ENCODE measurements at regions not wholly inside any gene's neighbourhood (a gene's known extent, or its start where the extent isn't known, plus 50 kb on each side); places are given as distances from the start of the nearest gene placed in this dataset.

GRCh38 chr15:46410705-46411104, 775.9 kb downstream of the SQOR start:
- Histone ChIP-seq H3K79me2 (ENCODE audit: insufficient read depth, low read depth, low read length) (no peaks in the 10 kb centered on the region), H3K36me3 (ENCODE audit: insufficient read depth, low read length) (no peaks in the 10 kb centered on the region), H3K4me3 (ENCODE audit: low read depth, low read length, poor library complexity, severe bottlenecking) (no peak overlapping the region), H4K20me1 (ENCODE audit: insufficient read depth, low read length) (no peaks in the 10 kb centered on the region), H3K27ac (ENCODE audit: low read depth, low read length, poor library complexity, severe bottlenecking) (no peak overlapping the region), H3K9me3 (ENCODE audit: low read length) (no peaks in the 10 kb centered on the region), H3K4me2 (ENCODE audit: low read length) (no peak overlapping the region), H2AFZ (ENCODE audit: low read length) (no peak overlapping the region), H3K4me1 (ENCODE audit: insufficient read depth, low read length, poor library complexity, severe bottlenecking) (no peaks in the 10 kb centered on the region), H3K9me2 (ENCODE audit: insufficient read depth, low read length) (no peaks in the 10 kb centered on the region)
- POLR2A ChIA-PET = no interaction called here
- CTCF ChIA-PET (ENCODE audit: unreplicated experiment) = no interaction called here
- TF ChIP-seq EZH2phosphoT487 (IDR thresholded peaks at IDR 0.05; ENCODE audit: borderline replicate concordance, low read depth, low read length) (no peak), CTCF (conservative IDR thresholded peaks at IDR 0.05; ENCODE audit: low read length) (no peak)
- intact Hi-C loops (cut with micrococcal nuclease; ENCODE audit: unreplicated experiment) = no loop called here
- no peak for DNase-seq (ENCODE audit: low spot score)
- BruUV-seq (replicated peaks) = no TSS peak

DNA sequence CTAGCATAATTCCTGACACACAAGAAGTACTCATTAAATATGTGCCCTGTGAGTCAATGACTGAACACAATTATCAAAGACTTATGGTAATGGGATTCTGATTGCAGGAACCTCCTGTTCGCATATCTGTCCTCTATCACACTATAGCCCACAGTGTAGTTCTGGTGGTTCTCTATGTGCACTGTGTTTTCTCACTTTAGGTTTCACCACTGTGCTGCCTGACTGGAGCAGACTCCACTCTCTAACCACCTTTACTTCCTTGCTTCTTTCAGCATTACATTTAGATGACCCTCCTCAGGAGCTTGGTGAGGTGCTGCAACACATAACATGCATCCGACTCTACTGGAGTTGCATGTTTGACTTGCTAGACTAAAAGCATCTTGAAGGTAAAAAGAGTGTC, 777.1 kb downstream of the SQOR start:
- Histone ChIP-seq H3K9me2 (ENCODE audit: insufficient read depth, low read length) (no peaks in the 10 kb centered on the region), H3K4me1 (ENCODE audit: insufficient read depth, low read length, poor library complexity, severe bottlenecking) (no peaks in the 10 kb centered on the region), H3K4me3 (ENCODE audit: low read depth, low read length, poor library complexity, severe bottlenecking) (no peak overlapping the region), H3K9me3 (ENCODE audit: low read length) (no peaks in the 10 kb centered on the region), H3K4me2 (ENCODE audit: low read length) (no peak overlapping the region), H3K27ac (ENCODE audit: low read depth, low read length, poor library complexity, severe bottlenecking) (no peak overlapping the region), H3K79me2 (ENCODE audit: insufficient read depth, low read depth, low read length) (no peaks in the 10 kb centered on the region), H4K20me1 (ENCODE audit: insufficient read depth, low read length) (no peaks in the 10 kb centered on the region), H2AFZ (ENCODE audit: low read length) (no peak overlapping the region), H3K36me3 (ENCODE audit: insufficient read depth, low read length) (no peaks in the 10 kb centered on the region)
- ChIA-PET CTCF (ENCODE audit: unreplicated experiment) (no interaction called here), POLR2A (no interaction called here)
- BruUV-seq (replicated peaks) = no TSS peak
- DNase-seq (ENCODE audit: low spot score) = no peak
- TF ChIP-seq EZH2phosphoT487 (IDR thresholded peaks at IDR 0.05; ENCODE audit: borderline replicate concordance, low read depth, low read length) (no peak), CTCF (conservative IDR thresholded peaks at IDR 0.05; ENCODE audit: low read length) (no peak)
- intact Hi-C loops (cut with micrococcal nuclease; ENCODE audit: unreplicated experiment) = no loop called here

DNA sequence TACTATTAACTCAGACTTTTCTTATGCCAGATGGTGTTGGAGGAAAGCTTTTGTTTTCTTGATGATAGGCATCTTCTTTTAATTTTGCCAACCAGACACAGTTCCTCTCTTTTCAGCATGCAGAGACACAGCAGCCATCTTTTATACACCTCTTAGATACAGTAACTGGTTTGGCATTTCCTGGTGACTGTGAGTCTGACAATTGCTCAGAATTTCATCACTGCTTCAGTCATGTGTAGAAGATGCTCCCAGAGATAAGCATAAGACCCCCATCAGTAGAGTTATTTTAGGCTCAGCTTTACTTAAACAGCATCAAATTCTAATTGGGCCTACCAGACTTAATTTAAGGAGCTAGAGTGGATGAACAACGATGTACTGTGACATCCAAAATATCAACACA, 779.0 kb downstream of the SQOR start:
- Histone ChIP-seq H3K9me3 (ENCODE audit: low read length) (no peaks in the 10 kb centered on the region), H3K9me2 (ENCODE audit: insufficient read depth, low read length) (no peaks in the 10 kb centered on the region), H3K36me3 (ENCODE audit: insufficient read depth, low read length) (no peaks in the 10 kb centered on the region), H3K4me3 (ENCODE audit: low read depth, low read length, poor library complexity, severe bottlenecking) (no peak overlapping the region), H2AFZ (ENCODE audit: low read length) (no peak overlapping the region), H3K4me2 (ENCODE audit: low read length) (no peak overlapping the region), H3K79me2 (ENCODE audit: insufficient read depth, low read depth, low read length) (no peaks in the 10 kb centered on the region), H3K4me1 (ENCODE audit: insufficient read depth, low read length, poor library complexity, severe bottlenecking) (no peaks in the 10 kb centered on the region), H3K27ac (ENCODE audit: low read depth, low read length, poor library complexity, severe bottlenecking) (no peak overlapping the region), H4K20me1 (ENCODE audit: insufficient read depth, low read length) (no peaks in the 10 kb centered on the region)
- ChIA-PET CTCF (ENCODE audit: unreplicated experiment) (no interaction called here), POLR2A (no interaction called here)
- no peak for DNase-seq (ENCODE audit: low spot score)
- no TSS peak for BruUV-seq (replicated peaks)
- intact Hi-C loops (cut with micrococcal nuclease; ENCODE audit: unreplicated experiment) = no loop called here
- TF ChIP-seq CTCF (conservative IDR thresholded peaks at IDR 0.05; ENCODE audit: low read length) (no peak), EZH2phosphoT487 (IDR thresholded peaks at IDR 0.05; ENCODE audit: borderline replicate concordance, low read depth, low read length) (no peak)

Measured in OCI-LY7 (cell line).